Pons (tissue), 1 donor: ENCODE measurements at regions not wholly inside any gene's neighbourhood (a gene's known extent, or its start where the extent isn't known, plus 50 kb on each side); places are given as distances from the start of the nearest gene placed in this dataset.

Experiments used
- DNase-seq: peaks from one replicate; pipeline ENCODE4 v3.0.0-alpha.2; 2016; ENCODE audit warnings: low spot score

GRCh38 chr22:27668828-27669797 lies 132.4 kb downstream of the MN1 start:
- no peak for DNase-seq

- no peak for DNase-seq
Measured at GRCh38 chr22:27669798-27670599, 131.6 kb downstream of the MN1 start.

- DNase-seq: no peak
Measured at GRCh38 chr22:27670701-27671412, 130.7 kb downstream of the MN1 start.

GRCh38 chr22:27671413-27671935 lies 130.1 kb downstream of the MN1 start:
- no peak for DNase-seq

- DNase-seq: no peak
Measured at GRCh38 chr22:27672721-27673418, 128.7 kb downstream of the MN1 start.

GRCh38 chr22:27673839-27674238 lies 127.7 kb downstream of the MN1 start:
- no peak for DNase-seq

- DNase-seq: no peak
Measured at GRCh38 chr22:27674261-27674923, 127.2 kb downstream of the MN1 start.

GRCh38 chr22:27676545-27677213 lies 124.9 kb downstream of the MN1 start:
- no peak for DNase-seq

GRCh38 chr22:27677905-27678458 lies 123.6 kb downstream of the MN1 start:
- DNase-seq: no peak

GRCh38 chr22:27679176-27679575 lies 122.4 kb downstream of the MN1 start:
- no peak for DNase-seq

GRCh38 chr22:27679693-27680488 lies 121.7 kb downstream of the MN1 start:
- DNase-seq: no peak

GRCh38 chr22:27680636-27681035 lies 120.9 kb downstream of the MN1 start:
- no peak for DNase-seq

- no peak for DNase-seq
Measured at GRCh38 chr22:27681037-27681436, 120.5 kb downstream of the MN1 start.

- no peak for DNase-seq
Measured at GRCh38 chr22:27682437-27682836, 119.1 kb downstream of the MN1 start.

- DNase-seq: no peak
Measured at GRCh38 chr22:27684901-27685300, 116.7 kb downstream of the MN1 start.

GRCh38 chr22:27685515-27685914 lies 116.0 kb downstream of the MN1 start:
- DNase-seq: no peak

GRCh38 chr22:27685970-27686369 lies 115.6 kb downstream of the MN1 start:
- DNase-seq: no peak

- DNase-seq: peak; percentile 89
Measured at GRCh38 chr22:27686534-27686933, 115.0 kb downstream of the MN1 start.

GRCh38 chr22:27687984-27688545 lies 113.5 kb downstream of the MN1 start:
- no peak for DNase-seq
